ENCODE measurements at regions not wholly inside any gene's neighbourhood (a gene's known extent, or its start where the extent isn't known, plus 50 kb on each side); places are given as distances from the start of the nearest gene placed in this dataset.

- no peak for TF ChIP-seq CTCF (IDR thresholded peaks at IDR 0.05)
- no peak for TF ChIP-seq POLR2A (IDR thresholded peaks at IDR 0.05)
These were observed 343.6 kb downstream of the LPIN1 start for GRCh38 chr2:12090072-12090471.
